ENCODE measurements at regions not wholly inside any gene's neighbourhood (a gene's known extent, or its start where the extent isn't known, plus 50 kb on each side); places are given as distances from the start of the nearest gene placed in this dataset.

- DNase-seq (ENCODE audit: extremely low spot score in 2 of 2): no peak
- H3K27me3 ChIP-seq: no peaks in the 10 kb centered on the region
- H3K4me1 ChIP-seq: no peaks in the 10 kb centered on the region
- no peak overlapping the region for H3K4me3 ChIP-seq
- intact Hi-C loops (cut with DNase I): no loop called here
- H3K36me3 ChIP-seq: no peaks in the 10 kb centered on the region
- H3K9me3 ChIP-seq: no peaks in the 10 kb centered on the region
- no peak overlapping the region for H3K27ac ChIP-seq
- TF ChIP-seq POLR2AphosphoS5 (IDR thresholded peaks at IDR 0.05; ENCODE audit: insufficient read depth in 1 of 2, low read depth in 1 of 2): no peak
Measured at GRCh38 chr16:55176901-55177300, 147.1 kb upstream of the IRX6 start.

- DNase-seq (ENCODE audit: extremely low spot score in 2 of 2): no peak
- Histone ChIP-seq H3K4me3 (no peak overlapping the region), H3K4me1 (no peaks in the 10 kb centered on the region), H3K9me3 (no peaks in the 10 kb centered on the region), H3K27ac (no peak overlapping the region), H3K36me3 (no peaks in the 10 kb centered on the region), H3K27me3 (no peaks in the 10 kb centered on the region)
- intact Hi-C loops (cut with DNase I): no loop called here
- no peak for TF ChIP-seq POLR2AphosphoS5 (IDR thresholded peaks at IDR 0.05; ENCODE audit: insufficient read depth in 1 of 2, low read depth in 1 of 2)
- TF ChIP-seq CTCF (IDR thresholded peaks at IDR 0.05): no peak
- no peak for TF ChIP-seq POLR2A (IDR thresholded peaks at IDR 0.05)
Measured at GRCh38 chr16:55179411-55179810, 144.6 kb upstream of the IRX6 start.

- no peak for DNase-seq (ENCODE audit: extremely low spot score in 2 of 2)
Measured at GRCh38 chr16:55179852-55180585, 144.0 kb upstream of the IRX6 start.

GRCh38 chr16:55184052-55184451 lies 140.0 kb upstream of the IRX6 start:
- H3K27me3 ChIP-seq: no peaks in the 10 kb centered on the region
- no peaks in the 10 kb centered on the region for H3K9me3 ChIP-seq
- no peak for DNase-seq (ENCODE audit: extremely low spot score in 2 of 2)
- intact Hi-C loops (cut with DNase I): no loop called here
- TF ChIP-seq POLR2A (IDR thresholded peaks at IDR 0.05): no peak
- no peak for TF ChIP-seq CTCF (IDR thresholded peaks at IDR 0.05)
- TF ChIP-seq POLR2AphosphoS5 (IDR thresholded peaks at IDR 0.05; ENCODE audit: insufficient read depth in 1 of 2, low read depth in 1 of 2): no peak
- no peaks in the 10 kb centered on the region for H3K36me3 ChIP-seq
- H3K4me3 ChIP-seq: no peak overlapping the region
- H3K27ac ChIP-seq: no peak overlapping the region
- H3K4me1 ChIP-seq: no peaks in the 10 kb centered on the region

More at GRCh38 chr16:55179852-55180585, 144.0 kb upstream of the IRX6 start:
- intact Hi-C loops (cut with DNase I): no loop called here
- TF ChIP-seq POLR2AphosphoS5 (IDR thresholded peaks at IDR 0.05; ENCODE audit: insufficient read depth in 1 of 2, low read depth in 1 of 2) (no peak), POLR2A (IDR thresholded peaks at IDR 0.05) (no peak), CTCF (IDR thresholded peaks at IDR 0.05) (no peak)
- no peak overlapping the region for H3K4me3 ChIP-seq
- H3K27ac ChIP-seq: no peak overlapping the region
- no peaks in the 10 kb centered on the region for H3K4me1 ChIP-seq
- no peaks in the 10 kb centered on the region for H3K9me3 ChIP-seq
- H3K36me3 ChIP-seq: no peaks in the 10 kb centered on the region
- H3K27me3 ChIP-seq: no peaks in the 10 kb centered on the region

- Histone ChIP-seq H3K4me3 (no peak overlapping the region), H3K9me3 (no peaks in the 10 kb centered on the region), H3K27me3 (no peaks in the 10 kb centered on the region), H3K27ac (no peak overlapping the region), H3K36me3 (no peaks in the 10 kb centered on the region), H3K4me1 (no peaks in the 10 kb centered on the region)
- no peak for DNase-seq (ENCODE audit: extremely low spot score in 2 of 2)
- TF ChIP-seq POLR2AphosphoS5 (IDR thresholded peaks at IDR 0.05; ENCODE audit: insufficient read depth in 1 of 2, low read depth in 1 of 2) (no peak), CTCF (IDR thresholded peaks at IDR 0.05) (no peak), POLR2A (IDR thresholded peaks at IDR 0.05) (no peak)
- intact Hi-C loops (cut with DNase I): no loop called here
Measured at GRCh38 chr16:55184619-55185018, 139.4 kb upstream of the IRX6 start.

All from vagina (tissue), 2 donors.